Ectodermal cell (in vitro differentiated cells): ENCODE measurements at regions not wholly inside any gene's neighbourhood (a gene's known extent, or its start where the extent isn't known, plus 50 kb on each side); places are given as distances from the start of the nearest gene placed in this dataset.

Source experiments
- H3K27ac ChIP-seq: 2 replicates; pipeline ENCODE4 v1.7.0; 2013; ENCODE audit warnings: mild to moderate bottlenecking, low read depth, low read length; ENCODE audit not compliant: insufficient read depth, poor library complexity, severe bottlenecking
- H3K27me3 ChIP-seq: 2 replicates; pipeline ENCODE4 v1.7.0; 2013; ENCODE audit warnings: mild to moderate bottlenecking, low read length; ENCODE audit not compliant: insufficient read depth, control insufficient read depth, poor library complexity, severe bottlenecking
- H3K36me3 ChIP-seq: one replicate; pipeline ENCODE4 v1.7.0; 2013; ENCODE audit warnings: low read length; ENCODE audit not compliant: control insufficient read depth, insufficient read depth
- H3K4me1 ChIP-seq: one replicate; pipeline ENCODE4 v1.7.0; 2013; ENCODE audit warnings: low read length; ENCODE audit not compliant: control insufficient read depth, insufficient read depth
- H3K4me3 ChIP-seq: 2 replicates; pipeline ENCODE4 v1.7.0; 2013; ENCODE audit warnings: low read depth, low read length, control low read depth; ENCODE audit not compliant: insufficient read depth
- H3K9me3 ChIP-seq: 2 replicates; pipeline ENCODE4 v1.7.0; 2013; ENCODE audit warnings: mild to moderate bottlenecking, low read length, moderate library complexity; ENCODE audit not compliant: control insufficient read depth
- WGBS, 2 experiments: methylation state at CpG; one replicate each; pipeline ENCODE4 v1.1.7; 2013; ENCODE audit warnings: missing lambda C conversion rate in 2 of 2; 5-methylcytosine and 5-hydroxymethylcytosine counted together

GRCh38 chr1:185491604-185492003 lies 174.6 kb upstream of the IVNS1ABP start:
- Histone ChIP-seq H3K4me3 (no peak overlapping the region), H3K36me3 (no peaks in the 10 kb centered on the region), H3K27ac (no peak overlapping the region), H3K9me3 (no peaks in the 10 kb centered on the region), H3K4me1 (no peaks in the 10 kb centered on the region), H3K27me3 (no peaks in the 10 kb centered on the region)
- WGBS, 2 experiments, result 89 to 93% methylated on average over 2 of the region's 2 CpGs

- H3K27me3 ChIP-seq, result no peaks in the 10 kb centered on the region
- no peak overlapping the region for H3K4me3 ChIP-seq
- H3K27ac ChIP-seq, result no peak overlapping the region
- H3K4me1 ChIP-seq, result no peaks in the 10 kb centered on the region
- H3K9me3 ChIP-seq, result no peaks in the 10 kb centered on the region
- 96 to 97% methylated on average over 5 of the region's 5 CpGs for WGBS, 2 experiments
- no peaks in the 10 kb centered on the region for H3K36me3 ChIP-seq
These were observed 173.9 kb upstream of the IVNS1ABP start for GRCh38 chr1:185490924-185491323.

GRCh38 chr1:185489406-185489805 lies 172.4 kb upstream of the IVNS1ABP start:
- H3K4me3 ChIP-seq, result no peak overlapping the region
- no peaks in the 10 kb centered on the region for H3K9me3 ChIP-seq
- H3K4me1 ChIP-seq, result peaks cover 3% of the 10 kb centered on the region
- H3K27me3 ChIP-seq, result no peaks in the 10 kb centered on the region
- no peak overlapping the region for H3K27ac ChIP-seq
- 90 to 91% methylated on average over 3 of the region's 3 CpGs for WGBS, 2 experiments
- no peaks in the 10 kb centered on the region for H3K36me3 ChIP-seq

- no peaks in the 10 kb centered on the region for H3K36me3 ChIP-seq
- H3K9me3 ChIP-seq, result no peaks in the 10 kb centered on the region
- no peak overlapping the region for H3K27ac ChIP-seq
- WGBS, 2 experiments, result 88 to 94% methylated on average over 4 of the region's 4 CpGs
- H3K4me1 ChIP-seq, result peaks cover 9% of the 10 kb centered on the region
- H3K4me3 ChIP-seq, result no peak overlapping the region
- no peaks in the 10 kb centered on the region for H3K27me3 ChIP-seq
These were observed 171.8 kb upstream of the IVNS1ABP start for GRCh38 chr1:185488808-185489207.

- WGBS, 2 experiments, result 47 to 48% methylated on average over 2 of the region's 2 CpGs
- Histone ChIP-seq H3K9me3 (no peaks in the 10 kb centered on the region), H3K36me3 (no peaks in the 10 kb centered on the region), H3K4me1 (peaks cover 13% of the 10 kb centered on the region), H3K27me3 (no peaks in the 10 kb centered on the region), H3K27ac (no peak overlapping the region), H3K4me3 (no peak overlapping the region)
These were observed 170.9 kb upstream of the IVNS1ABP start for GRCh38 chr1:185487936-185488335.

GRCh38 chr1:185487026-185487425 lies 170.0 kb upstream of the IVNS1ABP start:
- H3K4me1 ChIP-seq, result peaks cover 13% of the 10 kb centered on the region
- no peak overlapping the region for H3K27ac ChIP-seq
- WGBS, 2 experiments, result 97 to 98% methylated on average over 2 of the region's 2 CpGs
- no peaks in the 10 kb centered on the region for H3K9me3 ChIP-seq
- no peak overlapping the region for H3K4me3 ChIP-seq
- no peaks in the 10 kb centered on the region for H3K27me3 ChIP-seq
- H3K36me3 ChIP-seq, result no peaks in the 10 kb centered on the region

- no peaks in the 10 kb centered on the region for H3K36me3 ChIP-seq
- H3K4me3 ChIP-seq, result no peak overlapping the region
- no peak overlapping the region for H3K27ac ChIP-seq
- peaks cover 13% of the 10 kb centered on the region for H3K4me1 ChIP-seq
- 93 to 96% methylated on average over 5 of the region's 5 CpGs for WGBS, 2 experiments
- H3K27me3 ChIP-seq, result no peaks in the 10 kb centered on the region
- H3K9me3 ChIP-seq, result no peaks in the 10 kb centered on the region
These were observed 169.3 kb upstream of the IVNS1ABP start for GRCh38 chr1:185486346-185486745.

- WGBS, 2 experiments, result 33 to 60% methylated on average over 2 of the region's 2 CpGs
- Histone ChIP-seq H3K27ac (no peak overlapping the region), H3K36me3 (no peaks in the 10 kb centered on the region), H3K9me3 (no peaks in the 10 kb centered on the region), H3K4me1 (peaks cover 16% of the 10 kb centered on the region), H3K4me3 (no peak overlapping the region), H3K27me3 (no peaks in the 10 kb centered on the region)
These were observed 166.8 kb upstream of the IVNS1ABP start for GRCh38 chr1:185483664-185484450.

GRCh38 chr1:185483217-185483616 lies 166.2 kb upstream of the IVNS1ABP start:
- no peak overlapping the region for H3K4me3 ChIP-seq
- H3K27me3 ChIP-seq, result no peaks in the 10 kb centered on the region
- WGBS, 2 experiments, result 69 to 100% methylated on average over 1 of the region's 1 CpG
- no peaks in the 10 kb centered on the region for H3K9me3 ChIP-seq
- H3K36me3 ChIP-seq, result no peaks in the 10 kb centered on the region
- no peak overlapping the region for H3K27ac ChIP-seq
- peaks cover 16% of the 10 kb centered on the region for H3K4me1 ChIP-seq

GRCh38 chr1:185480545-185480944 lies 163.5 kb upstream of the IVNS1ABP start:
- Histone ChIP-seq H3K27ac (no peak overlapping the region), H3K9me3 (no peaks in the 10 kb centered on the region), H3K4me3 (no peak overlapping the region), H3K27me3 (no peaks in the 10 kb centered on the region), H3K36me3 (no peaks in the 10 kb centered on the region), H3K4me1 (peaks cover 16% of the 10 kb centered on the region)
- 80 to 84% methylated on average over 2 of the region's 2 CpGs for WGBS, 2 experiments
